B cell (primary cell): ENCODE measurements at regions not wholly inside any gene's neighbourhood (a gene's known extent, or its start where the extent isn't known, plus 50 kb on each side); places are given as distances from the start of the nearest gene placed in this dataset.

Source experiments
- ATAC-seq: fragments of 200-7000 bp; cut with Tn5 transposase; one replicate; pipeline ENCODE4 v1.10.0; 2021; ENCODE audit warnings: low read depth, mild to moderate bottlenecking, moderate number of reproducible peaks, moderate library complexity
- CTCF ChIA-PET: fragments of 350-600 bp; sonication (Branson Sonifier 250); formaldehyde crosslinking; loops from one replicate; lab custom pipeline; 2021; ENCODE audit warnings: antibody characterized with exemption, inconsistent platforms; lab: Charles Lee
- POLR2A ChIA-PET: fragments of 350-600 bp; sonication (Branson Sonifier 250); formaldehyde crosslinking; loops from one replicate; lab custom pipeline; 2021; ENCODE audit warnings: antibody characterized with exemption; lab: Charles Lee
- DNase-seq: peaks from one replicate; pipeline ENCODE4 v3.0.0; 2013
- H2AFZ ChIP-seq: 2 replicates; pipeline ENCODE4 v1.6.1; 2012; ENCODE audit warnings: mild to moderate bottlenecking, low read depth, low read length; ENCODE audit not compliant: insufficient read depth, poor library complexity, severe bottlenecking
- H3K27ac ChIP-seq, 2 donors: 1 replicate in 1 of 2; 2 replicates in 1 of 2; pipeline ENCODE4 v1.5.1; 2012 to 2013; ENCODE audit warnings: low read length in 2 of 2, mild to moderate bottlenecking in 2 of 2, moderate library complexity in 1 of 2
- H3K27me3 ChIP-seq, 4 experiments: fragments of 200-600 bp in 1 of 4; sonication (generic) in 1 of 4; replicated peaks in 1 of 4; 1 replicate in 2 of 4; 2 replicates in 2 of 4; pipeline versions ENCODE4 v1.6.1 to v1.7.0; 2013 to 2016; ENCODE audit warnings: low read length in 3 of 4, mild to moderate bottlenecking in 2 of 4, mixed read lengths in 1 of 4, moderate library complexity in 1 of 4; ENCODE audit not compliant: insufficient read depth in 4 of 4, control insufficient read depth in 3 of 4; ENCODE audit errors: control extremely low read depth in 1 of 4
- H3K36me3 ChIP-seq, 2 experiments: replicated peaks in 1 of 2; 1 replicate in 1 of 2; 2 replicates in 1 of 2; pipeline versions ENCODE4 v1.6.1 to v1.7.1; 2013; ENCODE audit warnings: low read length in 1 of 2; ENCODE audit not compliant: insufficient read depth in 2 of 2, control insufficient read depth in 1 of 2; ENCODE audit errors: control extremely low read depth in 1 of 2, extremely low read depth in 1 of 2
- H3K4me1 ChIP-seq, 2 donors: fragments of 200-600 bp in 1 of 2; sonication (generic) in 1 of 2; 1 replicate in 1 of 2; 2 replicates in 1 of 2; pipeline versions ENCODE4 v1.5.1 to v1.6.1; 2013 to 2017; ENCODE audit warnings: low read length in 2 of 2; ENCODE audit not compliant: control insufficient read depth in 2 of 2, insufficient read depth in 2 of 2
- H3K4me2 ChIP-seq: replicated peaks from 2 replicates; pipeline ENCODE3; 2012; ENCODE audit warnings: mild to moderate bottlenecking, low read depth, low read length; ENCODE audit not compliant: poor library complexity, severe bottlenecking
- H3K4me3 ChIP-seq, 5 experiments: fragments of 200-600 bp in 1 of 5; sonication (generic) in 1 of 5; 1 replicate in 3 of 5; 2 replicates in 2 of 5; pipeline versions ENCODE4 v1.5.1 to v1.7.0; 2011 to 2016; ENCODE audit warnings: low read length in 4 of 5, mild to moderate bottlenecking in 4 of 5, low read depth in 2 of 5, control low read depth in 1 of 5, moderate library complexity in 1 of 5; ENCODE audit not compliant: insufficient read depth in 1 of 5; ENCODE audit errors: control extremely low read depth in 1 of 5, extremely low read depth in 1 of 5
- H3K79me2 ChIP-seq: fragments of 200-600 bp; sonication (generic); one replicate; pipeline ENCODE4 v1.6.0; 2016; ENCODE audit warnings: low read length; ENCODE audit not compliant: control insufficient read depth, insufficient read depth
- H3K9ac ChIP-seq: fragments of 200-600 bp; sonication (generic); 2 replicates; pipeline ENCODE4 v1.6.1; 2017; ENCODE audit warnings: mild to moderate bottlenecking, low read length, moderate library complexity
- H3K9me3 ChIP-seq, 3 donors: one replicate each; pipeline versions ENCODE4 v1.6.1 to v1.7.1; 2013; ENCODE audit warnings: low read length in 2 of 3; ENCODE audit not compliant: control insufficient read depth in 2 of 3, insufficient read depth in 1 of 3; ENCODE audit errors: control extremely low read depth in 1 of 3
- H4K20me1 ChIP-seq: 2 replicates; pipeline ENCODE4 v1.6.0; 2012; ENCODE audit warnings: mild to moderate bottlenecking, low read length; ENCODE audit not compliant: insufficient read depth, control insufficient read depth, poor library complexity, severe bottlenecking
- H3K27ac Mint-ChIP-seq: one replicate; pipeline ENCODE4 v1.8.0; 2021; ENCODE audit warnings: mixed read lengths
- H3K27me3 Mint-ChIP-seq: one replicate; pipeline ENCODE4 v1.8.0; 2021; ENCODE audit warnings: mixed read lengths
- H3K4me1 Mint-ChIP-seq: one replicate; pipeline ENCODE4 v1.8.0; 2021; ENCODE audit warnings: mixed read lengths
- H3K4me3 Mint-ChIP-seq: one replicate; pipeline ENCODE4 v1.8.0; 2021; ENCODE audit warnings: mixed read lengths
- H3K9me3 Mint-ChIP-seq: one replicate; pipeline ENCODE4 v1.8.0; 2022; ENCODE audit warnings: mixed read lengths; ENCODE audit not compliant: insufficient read depth
- EZH2 ChIP-seq: IDR thresholded peaks from 2 replicates; pipeline ENCODE4 v1.6.1; 2012; ENCODE audit warnings: borderline replicate concordance, low read depth, mild to moderate bottlenecking, moderate library complexity, low read length; ENCODE audit not compliant: insufficient read depth, poor library complexity, severe bottlenecking
- WGBS: methylation state at CpG from one replicate; pipeline ENCODE4 v1.1.5; 2013; ENCODE audit warnings: missing lambda C conversion rate; ENCODE audit not compliant: insufficient coverage; 5-methylcytosine and 5-hydroxymethylcytosine counted together
- intact Hi-C: fragments of 100-400 bp; cut with micrococcal nuclease; formaldehyde crosslinking; loops from one replicate; pipeline ENCODE4 v1.10.0; 2022
- TF ChIP-seq, protein P1 (sequence below): fragments of 200-600 bp; IDR thresholded peaks from one replicate; pipeline ENCODE4 v1.8.0; 2022; ENCODE audit warnings: antibody characterized with exemption, mild to moderate bottlenecking

DNA sequence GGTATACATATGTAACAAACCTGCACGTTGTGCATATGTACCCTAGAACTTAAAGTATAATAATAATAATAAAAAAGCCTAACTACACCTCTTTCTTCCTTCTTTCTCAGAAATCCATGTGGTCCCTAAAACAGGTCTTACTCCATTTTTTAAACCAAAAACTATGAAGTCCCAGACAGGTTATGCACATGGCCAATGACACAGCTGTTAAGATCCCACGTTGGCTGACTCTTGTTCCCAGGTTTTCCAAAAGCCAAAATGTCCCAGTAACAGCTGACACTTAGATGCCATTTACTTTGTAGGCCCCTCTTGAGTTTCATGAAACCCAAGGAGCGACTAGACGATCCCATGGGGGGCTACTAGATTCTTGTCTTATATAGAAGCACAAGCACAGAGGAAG is 97.0 kb downstream of the KCNF1 start:
- WGBS, result 86% methylated on average over 3 of the region's 4 CpGs

DNA sequence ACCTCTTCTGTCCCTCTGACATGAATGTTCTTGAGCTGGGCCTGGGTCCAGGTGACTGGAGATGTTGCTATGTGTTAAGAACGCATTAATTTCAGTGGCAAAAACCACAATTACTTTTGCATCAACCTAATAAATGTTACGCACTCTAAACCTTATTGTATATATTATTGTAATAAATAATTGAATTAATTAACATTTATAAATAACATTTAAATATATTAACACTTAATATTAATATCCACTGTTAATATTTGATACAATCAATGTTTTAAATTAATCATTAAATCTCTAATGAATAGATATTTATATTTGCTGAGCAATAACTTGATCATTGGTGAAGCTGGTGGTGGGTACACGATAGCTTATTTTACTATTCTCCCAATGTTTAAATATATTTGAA is 97.4 kb downstream of the KCNF1 start:
- DNase-seq (no peak), ATAC-seq (no peak)
- Histone ChIP-seq H3K9me3 (peaks cover 0 to 36% (median 5%) of the 10 kb centered on the region in 3 donors), H3K79me2 (no peaks in the 10 kb centered on the region), H3K9ac (no peak overlapping the region), H3K36me3 (no peaks in the 10 kb centered on the region), H3K4me2 (no peak overlapping the region), H4K20me1 (no peaks in the 10 kb centered on the region), H3K4me3 (no peak overlapping the region), H3K27me3 (no peaks in the 10 kb centered on the region), H3K4me1 (no peaks in the 10 kb centered on the region), H2AFZ (no peak overlapping the region), H3K27ac (no peak overlapping the region)
- Mint-ChIP-seq H3K9me3 (peaks cover 11% of the 10 kb centered on the region), H3K27me3 (peaks cover 22% of the 10 kb centered on the region), H3K4me1 (no peaks in the 10 kb centered on the region), H3K27ac (no peak overlapping the region), H3K4me3 (no peak overlapping the region)
- no CpG with 5 or more reads among the region's 3 CpGs for WGBS
- ChIA-PET POLR2A (no interaction called here), CTCF (no interaction called here)
- intact Hi-C loops, result no loop called here
- no peak for TF ChIP-seq EZH2
- TF ChIP-seq, protein P1, sequence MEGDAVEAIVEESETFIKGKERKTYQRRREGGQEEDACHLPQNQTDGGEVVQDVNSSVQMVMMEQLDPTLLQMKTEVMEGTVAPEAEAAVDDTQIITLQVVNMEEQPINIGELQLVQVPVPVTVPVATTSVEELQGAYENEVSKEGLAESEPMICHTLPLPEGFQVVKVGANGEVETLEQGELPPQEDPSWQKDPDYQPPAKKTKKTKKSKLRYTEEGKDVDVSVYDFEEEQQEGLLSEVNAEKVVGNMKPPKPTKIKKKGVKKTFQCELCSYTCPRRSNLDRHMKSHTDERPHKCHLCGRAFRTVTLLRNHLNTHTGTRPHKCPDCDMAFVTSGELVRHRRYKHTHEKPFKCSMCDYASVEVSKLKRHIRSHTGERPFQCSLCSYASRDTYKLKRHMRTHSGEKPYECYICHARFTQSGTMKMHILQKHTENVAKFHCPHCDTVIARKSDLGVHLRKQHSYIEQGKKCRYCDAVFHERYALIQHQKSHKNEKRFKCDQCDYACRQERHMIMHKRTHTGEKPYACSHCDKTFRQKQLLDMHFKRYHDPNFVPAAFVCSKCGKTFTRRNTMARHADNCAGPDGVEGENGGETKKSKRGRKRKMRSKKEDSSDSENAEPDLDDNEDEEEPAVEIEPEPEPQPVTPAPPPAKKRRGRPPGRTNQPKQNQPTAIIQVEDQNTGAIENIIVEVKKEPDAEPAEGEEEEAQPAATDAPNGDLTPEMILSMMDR, result no peak

More for the DNA sequence above, 97.0 kb downstream of the KCNF1 start:
- no peaks in the 10 kb centered on the region for H3K4me1 ChIP-seq
- Mint-ChIP-seq H3K27me3 (peaks cover 24% of the 10 kb centered on the region), H3K4me3 (no peak overlapping the region), H3K27ac (no peak overlapping the region), H3K9me3 (peaks cover 11% of the 10 kb centered on the region), H3K4me1 (no peaks in the 10 kb centered on the region)
- peaks cover 0 to 36% (median 5%) of the 10 kb centered on the region in 3 donors for H3K9me3 ChIP-seq
- H3K4me2 ChIP-seq, result no peak overlapping the region
- no peak overlapping the region for H3K4me3 ChIP-seq
- CTCF ChIA-PET, result no interaction called here
- H3K36me3 ChIP-seq, result no peaks in the 10 kb centered on the region
- no peaks in the 10 kb centered on the region for H3K27me3 ChIP-seq
- no peak overlapping the region for H3K27ac ChIP-seq
- ATAC-seq (no peak), DNase-seq (no peak)
- no peaks in the 10 kb centered on the region for H4K20me1 ChIP-seq
- TF ChIP-seq EZH2, result no peak
- TF ChIP-seq, protein P1, result no peak
- H3K9ac ChIP-seq, result no peak overlapping the region
- intact Hi-C loops, result no loop called here
- POLR2A ChIA-PET, result no interaction called here
- no peaks in the 10 kb centered on the region for H3K79me2 ChIP-seq
- H2AFZ ChIP-seq, result no peak overlapping the region
